Parathyroid adenoma (tissue), 2 donors: ENCODE measurements at regions not wholly inside any gene's neighbourhood (a gene's known extent, or its start where the extent isn't known, plus 50 kb on each side); places are given as distances from the start of the nearest gene placed in this dataset.

ENCODE experiments used
- H2AFZ ChIP-seq: fragments of 300-600 bp; sonication (generic); one replicate; pipeline ENCODE4 v1.7.0; 2017; ENCODE audit warnings: antibody characterized with exemption, mild to moderate bottlenecking
- H3K27ac ChIP-seq: fragments of 300-600 bp; sonication (generic); one replicate; pipeline ENCODE4 v1.7.0; 2017
- H3K27me3 ChIP-seq: fragments of 300-600 bp; sonication (generic); one replicate; pipeline ENCODE4 v1.7.0; 2017; ENCODE audit warnings: low read length; ENCODE audit not compliant: control insufficient read depth, insufficient read depth
- H3K36me3 ChIP-seq: fragments of 300-600 bp; sonication (generic); one replicate; pipeline ENCODE4 v1.7.0; 2017; ENCODE audit warnings: low read length; ENCODE audit not compliant: control insufficient read depth, insufficient read depth
- H3K4me1 ChIP-seq: fragments of 300-600 bp; sonication (generic); one replicate; pipeline ENCODE4 v1.7.0; 2017; ENCODE audit warnings: control low read depth
- H3K4me2 ChIP-seq: fragments of 300-600 bp; sonication (generic); one replicate; pipeline ENCODE4 v1.7.0; 2017; ENCODE audit warnings: low read length
- H3K4me3 ChIP-seq: fragments of 300-600 bp; sonication (generic); one replicate; pipeline ENCODE4 v1.7.0; 2017; ENCODE audit warnings: low read depth, low read length
- H3K79me2 ChIP-seq: fragments of 300-600 bp; sonication (generic); one replicate; pipeline ENCODE4 v1.7.0; 2017; ENCODE audit warnings: control low read depth
- H3K9ac ChIP-seq: fragments of 300-600 bp; sonication (generic); one replicate; pipeline ENCODE4 v1.7.0; 2017; ENCODE audit warnings: mild to moderate bottlenecking
- H3K9me3 ChIP-seq: fragments of 300-600 bp; sonication (generic); one replicate; pipeline ENCODE4 v1.7.0; 2017; ENCODE audit warnings: low read length; ENCODE audit not compliant: control insufficient read depth
- CTCF ChIP-seq: fragments of 300-600 bp; sonication (generic); IDR thresholded peaks from one replicate; pipeline ENCODE4 v1.7.0; 2017; ENCODE audit warnings: antibody characterized with exemption, mild to moderate bottlenecking
- donor health status: primary hyperparathyroidism.

- no peaks in the 10 kb centered on the region for H3K9me3 ChIP-seq
- H3K27ac ChIP-seq = peak overlapping the region; percentile 94
- no peak overlapping the region for H3K4me3 ChIP-seq
- no peak for TF ChIP-seq CTCF
- no peaks in the 10 kb centered on the region for H3K27me3 ChIP-seq
- H3K9ac ChIP-seq = no peak overlapping the region
- H3K79me2 ChIP-seq = peaks cover 5% of the 10 kb centered on the region
- no peaks in the 10 kb centered on the region for H3K36me3 ChIP-seq
- peaks cover 42% of the 10 kb centered on the region for H3K4me1 ChIP-seq
- H3K4me2 ChIP-seq = no peak overlapping the region
- peak overlapping the region; percentile 91 for H2AFZ ChIP-seq
These were observed 246.0 kb upstream of the ANKRD55 start for GRCh38 chr5:56479126-56479525.

- no peaks in the 10 kb centered on the region for H3K9me3 ChIP-seq
- peaks cover 42% of the 10 kb centered on the region for H3K4me1 ChIP-seq
- no peak overlapping the region for H3K4me2 ChIP-seq
- no peak overlapping the region for H2AFZ ChIP-seq
- no peak overlapping the region for H3K4me3 ChIP-seq
- H3K27me3 ChIP-seq = no peaks in the 10 kb centered on the region
- H3K27ac ChIP-seq = no peak overlapping the region
- peaks cover 5% of the 10 kb centered on the region for H3K79me2 ChIP-seq
- no peak overlapping the region for H3K9ac ChIP-seq
- no peak for TF ChIP-seq CTCF
- no peaks in the 10 kb centered on the region for H3K36me3 ChIP-seq
These were observed 244.9 kb upstream of the ANKRD55 start for GRCh38 chr5:56478062-56478461.

- TF ChIP-seq CTCF = no peak
- Histone ChIP-seq H3K9me3 (no peaks in the 10 kb centered on the region), H3K4me3 (peak overlapping the region; percentile 18), H2AFZ (peak overlapping the region; percentile 62), H3K4me2 (peak overlapping the region; percentile 31), H3K27ac (peak overlapping the region; percentile 81), H3K4me1 (peaks cover 36% of the 10 kb centered on the region), H3K36me3 (no peaks in the 10 kb centered on the region), H3K79me2 (peaks cover 5% of the 10 kb centered on the region), H3K27me3 (no peaks in the 10 kb centered on the region), H3K9ac (no peak overlapping the region)
These were observed 243.3 kb upstream of the ANKRD55 start for GRCh38 chr5:56476487-56476856.

- Histone ChIP-seq H3K9me3 (no peaks in the 10 kb centered on the region), H3K4me2 (peak overlapping the region; percentile 31), H3K36me3 (no peaks in the 10 kb centered on the region), H3K27me3 (no peaks in the 10 kb centered on the region), H3K9ac (no peak overlapping the region), H3K79me2 (peaks cover 5% of the 10 kb centered on the region), H2AFZ (peak overlapping the region; percentile 62), H3K4me3 (peak overlapping the region; percentile 18), H3K4me1 (peaks cover 36% of the 10 kb centered on the region), H3K27ac (peak overlapping the region; percentile 81)
- no peak for TF ChIP-seq CTCF
These were observed 242.8 kb upstream of the ANKRD55 start for GRCh38 chr5:56475689-56476486.

- Histone ChIP-seq H3K4me2 (no peak overlapping the region), H3K9ac (no peak overlapping the region), H3K79me2 (peaks cover 5% of the 10 kb centered on the region), H3K27me3 (no peaks in the 10 kb centered on the region), H3K27ac (no peak overlapping the region), H3K4me1 (peaks cover 9% of the 10 kb centered on the region), H2AFZ (no peak overlapping the region), H3K9me3 (no peaks in the 10 kb centered on the region), H3K36me3 (no peaks in the 10 kb centered on the region), H3K4me3 (no peak overlapping the region)
- no peak for TF ChIP-seq CTCF
These were observed 238.6 kb upstream of the ANKRD55 start for GRCh38 chr5:56471707-56472106.
